PC-9 (cell line): ENCODE measurements at regions not wholly inside any gene's neighbourhood (a gene's known extent, or its start where the extent isn't known, plus 50 kb on each side); places are given as distances from the start of the nearest gene placed in this dataset.

ENCODE experiments used
- BruUV-seq: library from RNA; stranded (reverse); fragments of 400-500 nt; replicated peaks from 2 replicates; lab custom pipeline; 2021; lab: Mats Ljungman, UMichigan
- CTCF ChIA-PET: fragments of 300-600 bp; sonication (Branson Sonifier 250); formaldehyde crosslinking; loops from one replicate; lab custom pipeline; 2022; ENCODE audit warnings: antibody characterized with exemption; lab: Charles Lee
- POLR2A ChIA-PET: fragments of 300-600 bp; sonication (Branson Sonifier 250); formaldehyde crosslinking; loops from one replicate; lab custom pipeline; 2022; ENCODE audit warnings: antibody characterized with exemption; ENCODE audit not compliant: unreplicated experiment; lab: Charles Lee
- DNase-seq, 2 experiments: peaks; one replicate each; pipeline versions ENCODE4 v3.0.0 to v3.0.0-alpha.2; 2015 to 2022; ENCODE audit warnings: mixed read lengths in 1 of 2
- H2AFZ ChIP-seq: fragments of 200-600 bp; sonication (generic); 2 replicates; pipeline ENCODE4 v1.8.1; 2017; ENCODE audit warnings: antibody characterized with exemption
- H3F3A ChIP-seq: fragments of 200-600 bp; sonication (generic); 2 replicates; pipeline ENCODE4 v1.8.1; 2017; ENCODE audit warnings: antibody characterized with exemption, mild to moderate bottlenecking, low read depth; ENCODE audit not compliant: insufficient read depth
- H3K27ac ChIP-seq: fragments of 200-600 bp; sonication (generic); 2 replicates; pipeline ENCODE4 v1.6.1; 2016; ENCODE audit warnings: mixed run types
- H3K27me3 ChIP-seq: fragments of 200-600 bp; sonication (generic); 2 replicates; pipeline ENCODE4 v1.6.1; 2016; ENCODE audit warnings: low read depth, mixed run types; ENCODE audit not compliant: insufficient read depth
- H3K36me3 ChIP-seq: fragments of 200-600 bp; sonication (generic); 2 replicates; pipeline ENCODE4 v1.6.1; 2016; ENCODE audit warnings: low read depth, mixed run types
- H3K4me1 ChIP-seq: fragments of 200-600 bp; sonication (generic); replicated peaks from 2 replicates; pipeline ENCODE4 v1.6.1; 2016; ENCODE audit warnings: mixed run types; ENCODE audit not compliant: insufficient read depth
- H3K4me2 ChIP-seq: fragments of 200-600 bp; sonication (generic); 2 replicates; pipeline ENCODE4 v1.6.1; 2017; ENCODE audit warnings: mixed run types
- H3K4me3 ChIP-seq: fragments of 200-600 bp; sonication (generic); 2 replicates; pipeline ENCODE4 v1.6.1; 2016; ENCODE audit warnings: mixed run types
- H3K79me2 ChIP-seq: fragments of 200-600 bp; sonication (generic); 2 replicates; pipeline ENCODE4 v1.6.1; 2017; ENCODE audit warnings: low read depth, mixed run types
- H3K9me2 ChIP-seq: fragments of 200-600 bp; sonication (generic); 2 replicates; pipeline ENCODE4 v1.8.1; 2017; ENCODE audit warnings: mild to moderate bottlenecking; ENCODE audit not compliant: insufficient read depth
- H3K9me3 ChIP-seq: fragments of 200-600 bp; sonication (generic); 2 replicates; pipeline ENCODE4 v1.8.1; 2016; ENCODE audit warnings: low read depth; ENCODE audit not compliant: insufficient read depth
- H4K20me1 ChIP-seq: fragments of 200-600 bp; sonication (generic); 2 replicates; pipeline ENCODE4 v1.8.1; 2017; ENCODE audit not compliant: insufficient read depth
- CTCF ChIP-seq: fragments of 200-600 bp; sonication (generic); conservative IDR thresholded peaks from 2 replicates; pipeline ENCODE4 v1.6.1; 2017; ENCODE audit warnings: mixed run types, antibody characterized with exemption, mild to moderate bottlenecking, moderate library complexity
- EZH2 ChIP-seq: fragments of 200-600 bp; sonication (generic); IDR thresholded peaks from 2 replicates; pipeline ENCODE4 v1.8.0; 2017; ENCODE audit warnings: antibody characterized with exemption, low read depth
- intact Hi-C: fragments of 100-400 bp; cut with micrococcal nuclease; formaldehyde crosslinking; loops from one replicate; pipeline ENCODE4 v1.10.0; 2022; ENCODE audit not compliant: unreplicated experiment

DNA sequence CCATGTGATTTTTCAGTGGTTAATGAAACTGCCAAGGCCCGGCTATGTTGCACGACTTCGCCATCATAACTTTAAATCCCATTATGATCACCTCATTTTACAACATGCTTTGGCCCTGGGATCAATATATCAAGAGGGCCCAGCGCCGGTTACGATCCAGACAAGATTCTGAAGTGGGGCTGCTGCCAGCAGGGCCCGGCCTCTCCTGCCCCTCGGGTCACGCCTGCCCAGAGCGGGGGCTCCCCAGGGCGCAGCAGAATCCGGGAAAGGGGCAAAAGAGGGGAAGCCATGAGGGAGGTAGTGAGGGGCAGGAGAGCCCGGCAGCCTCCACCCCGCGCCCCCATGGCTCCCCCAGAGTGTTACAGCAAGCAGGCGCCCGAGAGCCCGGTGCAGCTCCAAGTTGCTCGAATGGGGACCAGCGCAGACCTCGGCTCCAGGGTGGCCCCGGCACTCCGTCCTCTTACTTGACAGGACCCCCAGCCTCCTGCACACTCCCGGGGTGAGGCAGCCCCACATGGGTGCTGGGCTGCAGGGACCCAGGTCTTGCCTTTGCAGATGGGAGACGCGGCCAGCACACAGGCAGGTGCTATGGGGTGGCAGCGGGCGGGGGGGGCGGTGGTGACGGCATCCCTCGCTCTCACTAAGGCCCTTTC lies 129.8 kb upstream of the NKX1-1 start:
- H3K27me3 ChIP-seq: peaks cover 70% of the 10 kb centered on the region
- H3K79me2 ChIP-seq: no peaks in the 10 kb centered on the region
- H3K36me3 ChIP-seq: no peaks in the 10 kb centered on the region
- H3K4me2 ChIP-seq: no peak overlapping the region
- intact Hi-C loops: no loop called here
- ChIA-PET CTCF (no interaction called here), POLR2A (no interaction called here)
- TF ChIP-seq EZH2 (no peak), CTCF (no peak)
- H3K4me1 ChIP-seq: no peaks in the 10 kb centered on the region
- no TSS peak for BruUV-seq
- no peak overlapping the region for H2AFZ ChIP-seq
- DNase-seq: no peak
- no peak overlapping the region for H3K27ac ChIP-seq
- H3K9me3 ChIP-seq: no peaks in the 10 kb centered on the region
- H3K9me2 ChIP-seq: no peaks in the 10 kb centered on the region
- no peak overlapping the region for H3K4me3 ChIP-seq
- H4K20me1 ChIP-seq: no peaks in the 10 kb centered on the region
- no peaks in the 10 kb centered on the region for H3F3A ChIP-seq

DNA sequence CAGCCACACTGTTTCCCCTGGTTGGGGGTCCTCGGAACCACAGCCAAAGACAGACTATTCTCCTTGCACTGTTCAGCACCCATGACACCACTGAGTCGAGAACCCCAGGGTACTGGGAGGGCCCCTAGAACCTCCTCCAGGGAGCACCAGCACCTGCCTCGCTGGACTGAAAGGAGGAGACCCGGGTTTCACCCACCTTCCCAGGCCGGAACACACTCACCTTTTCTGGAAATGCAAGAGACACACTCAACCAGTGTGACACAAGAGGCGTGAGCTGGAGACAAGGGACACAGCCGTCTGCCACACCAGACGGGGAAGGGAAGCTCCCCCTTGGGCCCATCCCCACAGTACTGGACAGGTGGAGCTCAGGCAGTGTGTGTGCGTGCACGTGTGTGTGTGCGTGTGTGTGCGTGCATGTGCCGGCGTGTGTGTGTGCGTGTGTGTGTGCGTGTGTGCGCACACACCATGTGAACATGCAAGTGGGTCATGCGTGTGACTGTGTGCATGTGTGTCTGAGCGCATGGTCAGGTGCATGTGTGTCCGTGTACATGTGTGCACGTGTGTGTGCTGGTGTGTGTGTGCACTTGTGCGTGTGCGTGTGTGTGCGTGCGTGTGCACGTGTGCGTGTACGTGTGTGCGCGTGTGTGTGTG lies 128.8 kb upstream of the NKX1-1 start:
- Histone ChIP-seq H3K4me2 (no peak overlapping the region), H3K27ac (no peak overlapping the region), H4K20me1 (no peaks in the 10 kb centered on the region), H2AFZ (no peak overlapping the region), H3K4me3 (no peak overlapping the region), H3K9me3 (no peaks in the 10 kb centered on the region), H3K9me2 (no peaks in the 10 kb centered on the region), H3F3A (no peaks in the 10 kb centered on the region), H3K4me1 (no peaks in the 10 kb centered on the region), H3K79me2 (no peaks in the 10 kb centered on the region), H3K36me3 (no peaks in the 10 kb centered on the region), H3K27me3 (peaks cover 70% of the 10 kb centered on the region)
- CTCF ChIA-PET: no interaction called here
- intact Hi-C loops: no loop called here
- POLR2A ChIA-PET: no interaction called here
- DNase-seq: no peak
- BruUV-seq: no TSS peak
- TF ChIP-seq CTCF: no peak
- no peak for TF ChIP-seq EZH2

- Histone ChIP-seq H3K9me2 (no peaks in the 10 kb centered on the region), H2AFZ (no peak overlapping the region), H3K27me3 (peaks cover 72% of the 10 kb centered on the region), H3K36me3 (no peaks in the 10 kb centered on the region), H3K79me2 (no peaks in the 10 kb centered on the region), H3K4me3 (no peak overlapping the region), H3K27ac (no peak overlapping the region), H3K4me1 (no peaks in the 10 kb centered on the region), H4K20me1 (no peaks in the 10 kb centered on the region), H3K9me3 (no peaks in the 10 kb centered on the region), H3K4me2 (no peak overlapping the region), H3F3A (no peaks in the 10 kb centered on the region)
- ChIA-PET POLR2A (no interaction called here), CTCF (no interaction called here)
- intact Hi-C loops: no loop called here
- DNase-seq: no peak
- no TSS peak for BruUV-seq
- TF ChIP-seq CTCF: no peak
- no peak for TF ChIP-seq EZH2
Observed at GRCh38 chr4:1534095-1534872, 128.0 kb upstream of the NKX1-1 start.
